Heart left ventricle (tissue), 13 donors: ENCODE measurements at regions not wholly inside any gene's neighbourhood (a gene's known extent, or its start where the extent isn't known, plus 50 kb on each side); places are given as distances from the start of the nearest gene placed in this dataset.

Experiments used
- CTCF ChIP-seq, 12 donors: fragments of 200-600 bp; sonication (generic) in 4 of 12; IDR thresholded peaks; one replicate each; pipeline versions ENCODE4 v1.5.0 to v1.8.0; 2018 to 2022; ENCODE audit warnings: antibody characterized with exemption in 12 of 12, mild to moderate bottlenecking in 5 of 12
- POLR2A ChIP-seq, 2 donors: fragments of 450-650 bp; IDR thresholded peaks; one replicate each; pipeline ENCODE4 v1.6.1; 2017; ENCODE audit warnings: antibody characterized with exemption in 2 of 2, mild to moderate bottlenecking in 2 of 2, moderate library complexity in 2 of 2
- donor health status: ischemic (EF 13 %, LVEDD 7.1; RV severe dilation, severe dysfunction).
- donor health status: DM: no; HTN: yes; CAD: no.
- donor health status: DM: no; HTN: no; CAD: no.
- donor health status: ischemic (EF 25% LVEDD 6.9; RV normal size, moderate dysfunction).
- donor health status: ischemic (EF 25% LVEDD 5.7; RV mildly dilated, moderate dysfunction).
- donor health status: ischemic (EF 35%, LVEDD 5.7; RV mildly dilated, moderate dysfunction).
- donor health status: nonischemic (EF 11% LVEDD 7.7; RV severe dilation, severe dysfunction).
- donor health status: DM: yes; HTN: yes; CAD: no.
- donor health status: PGD.
- donor health status: ischemic (EF 29% LVEDD 5.4; RV normal size, mild dysfunction).
- donor health status: nonischemic (EF 23%, LVEDD 6.1; RV moderate dilation, normal function).

GRCh38 chr2:42962508-42962953 is 170.1 kb upstream of the HAAO start:
- TF ChIP-seq POLR2A (IDR thresholded peaks at IDR 0.05) (no peak), CTCF (IDR thresholded peaks at IDR 0.05) (no peak)
